ENCODE measurements at regions not wholly inside any gene's neighbourhood (a gene's known extent, or its start where the extent isn't known, plus 50 kb on each side); places are given as distances from the start of the nearest gene placed in this dataset.

GRCh38 chr10:130781206-130781605 lies 530.3 kb downstream of the TCERG1L start:
- FAIRE-seq: no peak

- no peak for FAIRE-seq
Measured at GRCh38 chr10:130781623-130782022, 529.9 kb downstream of the TCERG1L start.

GRCh38 chr10:130782467-130782866 lies 529.1 kb downstream of the TCERG1L start:
- FAIRE-seq: no peak

GRCh38 chr10:130784326-130784725 lies 527.2 kb downstream of the TCERG1L start:
- no peak for FAIRE-seq

- no peak for FAIRE-seq
Measured at GRCh38 chr10:130786365-130786966, 525.1 kb downstream of the TCERG1L start.

- FAIRE-seq: no peak
Measured at GRCh38 chr10:130787243-130787642, 524.3 kb downstream of the TCERG1L start.

- FAIRE-seq: no peak
Measured at GRCh38 chr10:130787821-130788220, 523.7 kb downstream of the TCERG1L start.

GRCh38 chr10:130790339-130790738 lies 521.2 kb downstream of the TCERG1L start:
- no peak for FAIRE-seq

- FAIRE-seq: no peak
Measured at GRCh38 chr10:130792096-130792845, 519.2 kb downstream of the TCERG1L start.

GRCh38 chr10:130795819-130796218 lies 515.7 kb downstream of the TCERG1L start:
- no peak for FAIRE-seq

GRCh38 chr10:130799532-130799931 lies 512.0 kb downstream of the TCERG1L start:
- no peak for FAIRE-seq

- no peak for FAIRE-seq
Measured at GRCh38 chr10:130800281-130800680, 511.2 kb downstream of the TCERG1L start.

- FAIRE-seq: no peak
Measured at GRCh38 chr10:130801276-130801675, 510.2 kb downstream of the TCERG1L start.

GRCh38 chr10:130801784-130802183 lies 509.7 kb downstream of the TCERG1L start:
- FAIRE-seq: no peak

- no peak for FAIRE-seq
Measured at GRCh38 chr10:130802301-130802700, 509.2 kb downstream of the TCERG1L start.

- FAIRE-seq: no peak
Measured at GRCh38 chr10:130804281-130804680, 507.2 kb downstream of the TCERG1L start.

GRCh38 chr10:130804778-130805634 lies 506.5 kb downstream of the TCERG1L start:
- no peak for FAIRE-seq

- no peak for FAIRE-seq
Measured at GRCh38 chr10:130805635-130806030, 505.9 kb downstream of the TCERG1L start.

GRCh38 chr10:130806426-130806825 lies 505.1 kb downstream of the TCERG1L start:
- no peak for FAIRE-seq

- no peak for FAIRE-seq
Measured at GRCh38 chr10:130807096-130807495, 504.4 kb downstream of the TCERG1L start.

GRCh38 chr10:130807721-130808120 lies 503.8 kb downstream of the TCERG1L start:
- FAIRE-seq: no peak

GRCh38 chr10:130808243-130808642 lies 503.3 kb downstream of the TCERG1L start:
- FAIRE-seq: no peak

GRCh38 chr10:130808686-130809085 lies 502.8 kb downstream of the TCERG1L start:
- no peak for FAIRE-seq

GRCh38 chr10:130809181-130809580 lies 502.3 kb downstream of the TCERG1L start:
- no peak for FAIRE-seq

Data from A204.1 (cell line).